B cell (primary cell): ENCODE measurements at regions not wholly inside any gene's neighbourhood (a gene's known extent, or its start where the extent isn't known, plus 50 kb on each side); places are given as distances from the start of the nearest gene placed in this dataset.
A peak's percentile ranks its signal among the peaks of the same experiment; 100 is the strongest.

Source experiments
- ATAC-seq: fragments of 200-7000 bp; cut with Tn5 transposase; one replicate; pipeline ENCODE4 v1.10.0; 2021; ENCODE audit warnings: low read depth, mild to moderate bottlenecking, moderate number of reproducible peaks, moderate library complexity
- CTCF ChIA-PET: fragments of 350-600 bp; sonication (Branson Sonifier 250); formaldehyde crosslinking; loops from one replicate; lab custom pipeline; 2021; ENCODE audit warnings: antibody characterized with exemption, inconsistent platforms; lab: Charles Lee
- POLR2A ChIA-PET: fragments of 350-600 bp; sonication (Branson Sonifier 250); formaldehyde crosslinking; loops from one replicate; lab custom pipeline; 2021; ENCODE audit warnings: antibody characterized with exemption; lab: Charles Lee
- DNase-seq: peaks from one replicate; pipeline ENCODE4 v3.0.0; 2013
- H2AFZ ChIP-seq: 2 replicates; pipeline ENCODE4 v1.6.1; 2012; ENCODE audit warnings: mild to moderate bottlenecking, low read depth, low read length; ENCODE audit not compliant: insufficient read depth, poor library complexity, severe bottlenecking
- H3K27ac ChIP-seq, 2 donors: 1 replicate in 1 of 2; 2 replicates in 1 of 2; pipeline ENCODE4 v1.5.1; 2012 to 2013; ENCODE audit warnings: low read length in 2 of 2, mild to moderate bottlenecking in 2 of 2, moderate library complexity in 1 of 2
- H3K27me3 ChIP-seq, 4 experiments: fragments of 200-600 bp in 1 of 4; sonication (generic) in 1 of 4; replicated peaks in 1 of 4; 1 replicate in 2 of 4; 2 replicates in 2 of 4; pipeline versions ENCODE4 v1.6.1 to v1.7.0; 2013 to 2016; ENCODE audit warnings: low read length in 3 of 4, mild to moderate bottlenecking in 2 of 4, mixed read lengths in 1 of 4, moderate library complexity in 1 of 4; ENCODE audit not compliant: insufficient read depth in 4 of 4, control insufficient read depth in 3 of 4; ENCODE audit errors: control extremely low read depth in 1 of 4
- H3K36me3 ChIP-seq, 2 experiments: replicated peaks in 1 of 2; 1 replicate in 1 of 2; 2 replicates in 1 of 2; pipeline versions ENCODE4 v1.6.1 to v1.7.1; 2013; ENCODE audit warnings: low read length in 1 of 2; ENCODE audit not compliant: insufficient read depth in 2 of 2, control insufficient read depth in 1 of 2; ENCODE audit errors: control extremely low read depth in 1 of 2, extremely low read depth in 1 of 2
- H3K4me1 ChIP-seq, 2 donors: fragments of 200-600 bp in 1 of 2; sonication (generic) in 1 of 2; 1 replicate in 1 of 2; 2 replicates in 1 of 2; pipeline versions ENCODE4 v1.5.1 to v1.6.1; 2013 to 2017; ENCODE audit warnings: low read length in 2 of 2; ENCODE audit not compliant: control insufficient read depth in 2 of 2, insufficient read depth in 2 of 2
- H3K4me2 ChIP-seq: replicated peaks from 2 replicates; pipeline ENCODE3; 2012; ENCODE audit warnings: mild to moderate bottlenecking, low read depth, low read length; ENCODE audit not compliant: poor library complexity, severe bottlenecking
- H3K4me3 ChIP-seq, 5 experiments: fragments of 200-600 bp in 1 of 5; sonication (generic) in 1 of 5; 1 replicate in 3 of 5; 2 replicates in 2 of 5; pipeline versions ENCODE4 v1.5.1 to v1.7.0; 2011 to 2016; ENCODE audit warnings: low read length in 4 of 5, mild to moderate bottlenecking in 4 of 5, low read depth in 2 of 5, control low read depth in 1 of 5, moderate library complexity in 1 of 5; ENCODE audit not compliant: insufficient read depth in 1 of 5; ENCODE audit errors: control extremely low read depth in 1 of 5, extremely low read depth in 1 of 5
- H3K79me2 ChIP-seq: fragments of 200-600 bp; sonication (generic); one replicate; pipeline ENCODE4 v1.6.0; 2016; ENCODE audit warnings: low read length; ENCODE audit not compliant: control insufficient read depth, insufficient read depth
- H3K9ac ChIP-seq: fragments of 200-600 bp; sonication (generic); 2 replicates; pipeline ENCODE4 v1.6.1; 2017; ENCODE audit warnings: mild to moderate bottlenecking, low read length, moderate library complexity
- H3K9me3 ChIP-seq, 3 donors: one replicate each; pipeline versions ENCODE4 v1.6.1 to v1.7.1; 2013; ENCODE audit warnings: low read length in 2 of 3; ENCODE audit not compliant: control insufficient read depth in 2 of 3, insufficient read depth in 1 of 3; ENCODE audit errors: control extremely low read depth in 1 of 3
- H4K20me1 ChIP-seq: 2 replicates; pipeline ENCODE4 v1.6.0; 2012; ENCODE audit warnings: mild to moderate bottlenecking, low read length; ENCODE audit not compliant: insufficient read depth, control insufficient read depth, poor library complexity, severe bottlenecking
- H3K27ac Mint-ChIP-seq: one replicate; pipeline ENCODE4 v1.8.0; 2021; ENCODE audit warnings: mixed read lengths
- H3K27me3 Mint-ChIP-seq: one replicate; pipeline ENCODE4 v1.8.0; 2021; ENCODE audit warnings: mixed read lengths
- H3K4me1 Mint-ChIP-seq: one replicate; pipeline ENCODE4 v1.8.0; 2021; ENCODE audit warnings: mixed read lengths
- H3K4me3 Mint-ChIP-seq: one replicate; pipeline ENCODE4 v1.8.0; 2021; ENCODE audit warnings: mixed read lengths
- H3K9me3 Mint-ChIP-seq: one replicate; pipeline ENCODE4 v1.8.0; 2022; ENCODE audit warnings: mixed read lengths; ENCODE audit not compliant: insufficient read depth
- EZH2 ChIP-seq: IDR thresholded peaks from 2 replicates; pipeline ENCODE4 v1.6.1; 2012; ENCODE audit warnings: borderline replicate concordance, low read depth, mild to moderate bottlenecking, moderate library complexity, low read length; ENCODE audit not compliant: insufficient read depth, poor library complexity, severe bottlenecking
- WGBS: methylation state at CpG from one replicate; pipeline ENCODE4 v1.1.5; 2013; ENCODE audit warnings: missing lambda C conversion rate; ENCODE audit not compliant: insufficient coverage; 5-methylcytosine and 5-hydroxymethylcytosine counted together
- intact Hi-C: fragments of 100-400 bp; cut with micrococcal nuclease; formaldehyde crosslinking; loops from one replicate; pipeline ENCODE4 v1.10.0; 2022
- TF ChIP-seq, protein P1 (sequence below): fragments of 200-600 bp; IDR thresholded peaks from one replicate; pipeline ENCODE4 v1.8.0; 2022; ENCODE audit warnings: antibody characterized with exemption, mild to moderate bottlenecking

DNA sequence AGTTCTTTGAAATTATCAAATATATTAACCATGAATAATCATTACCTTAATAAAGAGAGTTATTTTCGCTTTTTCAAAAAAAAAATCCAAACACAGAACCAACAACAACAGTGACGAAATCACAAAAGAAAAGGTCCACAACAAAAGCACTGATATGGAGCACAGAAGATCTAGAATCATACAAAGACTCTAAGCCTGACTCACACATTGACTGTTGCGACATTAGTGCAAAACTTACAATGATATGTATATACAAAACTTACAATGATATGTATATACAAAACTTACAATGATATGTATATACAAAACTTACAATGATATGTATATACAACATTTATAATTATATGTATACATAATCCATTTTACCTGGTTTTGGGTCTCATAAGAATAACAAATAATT lies 117.7 kb downstream of the USP22 start:
- H3K4me1 Mint-ChIP-seq = peaks cover 6% of the 10 kb centered on the region
- intact Hi-C loops = no loop called here

DNA sequence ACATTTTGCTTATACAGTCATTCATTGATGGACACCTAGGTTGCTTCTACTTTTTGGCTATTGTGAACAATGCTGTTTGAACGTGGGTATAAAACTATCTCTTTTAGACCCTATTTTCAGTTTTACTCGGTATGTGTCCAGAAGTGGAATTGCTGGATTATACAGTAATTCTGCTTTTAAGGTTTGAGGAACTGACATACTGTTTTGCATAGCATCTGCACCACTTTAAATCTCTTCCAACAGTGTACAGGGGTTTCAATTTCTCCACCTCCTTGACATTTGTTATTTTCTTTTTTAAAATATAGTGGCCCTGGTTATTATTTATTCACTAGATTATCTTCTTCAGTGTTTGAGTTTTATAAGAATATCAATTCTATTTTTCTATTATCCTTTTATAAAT lies 116.9 kb downstream of the USP22 start:
- no peak overlapping the region for H3K27ac ChIP-seq
- Mint-ChIP-seq H3K4me3 (no peak overlapping the region), H3K27me3 (peaks cover 5% of the 10 kb centered on the region), H3K4me1 (peaks cover 6% of the 10 kb centered on the region), H3K27ac (no peak overlapping the region), H3K9me3 (no peaks in the 10 kb centered on the region)
- DNase-seq (no peak), ATAC-seq (no peak)
- H3K4me2 ChIP-seq = peak overlapping the region; percentile 18
- intact Hi-C loops = no loop called here
- no peaks in the 10 kb centered on the region for H3K9me3 ChIP-seq
- H2AFZ ChIP-seq = no peak overlapping the region
- no peaks in the 10 kb centered on the region for H4K20me1 ChIP-seq
- no peak overlapping the region for H3K4me3 ChIP-seq
- H3K9ac ChIP-seq = no peak overlapping the region
- H3K4me1 ChIP-seq = no peaks in the 10 kb centered on the region
- no CpG with 5 or more reads among the region's 2 CpGs for WGBS
- H3K36me3 ChIP-seq = no peaks in the 10 kb centered on the region
- no peaks in the 10 kb centered on the region for H3K79me2 ChIP-seq
- no peak for TF ChIP-seq EZH2
- TF ChIP-seq, protein P1, sequence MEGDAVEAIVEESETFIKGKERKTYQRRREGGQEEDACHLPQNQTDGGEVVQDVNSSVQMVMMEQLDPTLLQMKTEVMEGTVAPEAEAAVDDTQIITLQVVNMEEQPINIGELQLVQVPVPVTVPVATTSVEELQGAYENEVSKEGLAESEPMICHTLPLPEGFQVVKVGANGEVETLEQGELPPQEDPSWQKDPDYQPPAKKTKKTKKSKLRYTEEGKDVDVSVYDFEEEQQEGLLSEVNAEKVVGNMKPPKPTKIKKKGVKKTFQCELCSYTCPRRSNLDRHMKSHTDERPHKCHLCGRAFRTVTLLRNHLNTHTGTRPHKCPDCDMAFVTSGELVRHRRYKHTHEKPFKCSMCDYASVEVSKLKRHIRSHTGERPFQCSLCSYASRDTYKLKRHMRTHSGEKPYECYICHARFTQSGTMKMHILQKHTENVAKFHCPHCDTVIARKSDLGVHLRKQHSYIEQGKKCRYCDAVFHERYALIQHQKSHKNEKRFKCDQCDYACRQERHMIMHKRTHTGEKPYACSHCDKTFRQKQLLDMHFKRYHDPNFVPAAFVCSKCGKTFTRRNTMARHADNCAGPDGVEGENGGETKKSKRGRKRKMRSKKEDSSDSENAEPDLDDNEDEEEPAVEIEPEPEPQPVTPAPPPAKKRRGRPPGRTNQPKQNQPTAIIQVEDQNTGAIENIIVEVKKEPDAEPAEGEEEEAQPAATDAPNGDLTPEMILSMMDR = no peak
- ChIA-PET CTCF (no interaction called here), POLR2A (no interaction called here)
- no peaks in the 10 kb centered on the region for H3K27me3 ChIP-seq

More for the DNA sequence above, 117.7 kb downstream of the USP22 start:
- no peak for ATAC-seq
- H3K9me3 ChIP-seq = no peaks in the 10 kb centered on the region
- ChIA-PET POLR2A (no interaction called here), CTCF (no interaction called here)
- no peaks in the 10 kb centered on the region for H4K20me1 ChIP-seq
- no peak overlapping the region for H3K9ac ChIP-seq
- no peak overlapping the region for H3K27ac ChIP-seq
- H3K4me2 ChIP-seq = no peak overlapping the region
- no peak for DNase-seq
- peaks cover 0 to 7% (median 0%) of the 10 kb centered on the region in 4 experiments for H3K27me3 ChIP-seq
- H3K4me1 ChIP-seq = no peaks in the 10 kb centered on the region
- peaks cover 9% of the 10 kb centered on the region for H3K27me3 Mint-ChIP-seq
- no peak overlapping the region for H3K4me3 Mint-ChIP-seq
- no peaks in the 10 kb centered on the region for H3K36me3 ChIP-seq
- no peak overlapping the region for H3K27ac Mint-ChIP-seq
- no peaks in the 10 kb centered on the region for H3K9me3 Mint-ChIP-seq
- no peak overlapping the region for H2AFZ ChIP-seq
- WGBS = no CpG with 5 or more reads among the region's 3 CpGs
- no peaks in the 10 kb centered on the region for H3K79me2 ChIP-seq
- TF ChIP-seq, protein P1 = no peak
- TF ChIP-seq EZH2 = no peak
- no peak overlapping the region for H3K4me3 ChIP-seq
